ENCODE measurements at regions not wholly inside any gene's neighbourhood (a gene's known extent, or its start where the extent isn't known, plus 50 kb on each side); places are given as distances from the start of the nearest gene placed in this dataset.
A peak's percentile ranks its signal among the peaks of the same experiment; 100 is the strongest.

DNA sequence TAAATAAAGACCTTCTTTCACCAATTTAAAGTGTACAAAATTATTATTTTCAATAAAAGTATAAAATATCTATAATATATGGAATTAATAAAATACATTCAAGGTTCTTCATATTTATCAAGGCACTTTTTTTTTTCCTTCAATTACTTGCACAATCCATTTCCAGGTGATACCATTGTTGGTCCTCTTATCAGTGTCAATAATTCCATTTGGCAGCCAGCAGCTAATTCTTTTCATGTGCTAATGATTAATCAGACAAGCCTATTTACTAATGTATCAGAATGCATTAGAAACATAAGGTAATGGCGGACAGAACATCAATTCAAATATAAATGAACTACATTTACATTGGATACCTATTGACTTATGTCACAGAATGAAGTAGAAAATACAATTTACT is 622.2 kb downstream of the TOX3 start:
- TF ChIP-seq, protein P1, sequence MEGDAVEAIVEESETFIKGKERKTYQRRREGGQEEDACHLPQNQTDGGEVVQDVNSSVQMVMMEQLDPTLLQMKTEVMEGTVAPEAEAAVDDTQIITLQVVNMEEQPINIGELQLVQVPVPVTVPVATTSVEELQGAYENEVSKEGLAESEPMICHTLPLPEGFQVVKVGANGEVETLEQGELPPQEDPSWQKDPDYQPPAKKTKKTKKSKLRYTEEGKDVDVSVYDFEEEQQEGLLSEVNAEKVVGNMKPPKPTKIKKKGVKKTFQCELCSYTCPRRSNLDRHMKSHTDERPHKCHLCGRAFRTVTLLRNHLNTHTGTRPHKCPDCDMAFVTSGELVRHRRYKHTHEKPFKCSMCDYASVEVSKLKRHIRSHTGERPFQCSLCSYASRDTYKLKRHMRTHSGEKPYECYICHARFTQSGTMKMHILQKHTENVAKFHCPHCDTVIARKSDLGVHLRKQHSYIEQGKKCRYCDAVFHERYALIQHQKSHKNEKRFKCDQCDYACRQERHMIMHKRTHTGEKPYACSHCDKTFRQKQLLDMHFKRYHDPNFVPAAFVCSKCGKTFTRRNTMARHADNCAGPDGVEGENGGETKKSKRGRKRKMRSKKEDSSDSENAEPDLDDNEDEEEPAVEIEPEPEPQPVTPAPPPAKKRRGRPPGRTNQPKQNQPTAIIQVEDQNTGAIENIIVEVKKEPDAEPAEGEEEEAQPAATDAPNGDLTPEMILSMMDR (IDR thresholded peaks at IDR 0.05; ENCODE audit: low read length, missing control alignments) = no peak
- DNase-seq (ENCODE audit: low read depth) = no peak
- no peak overlapping the region for H3K4me3 ChIP-seq (replicated peaks; ENCODE audit: low read depth, low read length)

DNA sequence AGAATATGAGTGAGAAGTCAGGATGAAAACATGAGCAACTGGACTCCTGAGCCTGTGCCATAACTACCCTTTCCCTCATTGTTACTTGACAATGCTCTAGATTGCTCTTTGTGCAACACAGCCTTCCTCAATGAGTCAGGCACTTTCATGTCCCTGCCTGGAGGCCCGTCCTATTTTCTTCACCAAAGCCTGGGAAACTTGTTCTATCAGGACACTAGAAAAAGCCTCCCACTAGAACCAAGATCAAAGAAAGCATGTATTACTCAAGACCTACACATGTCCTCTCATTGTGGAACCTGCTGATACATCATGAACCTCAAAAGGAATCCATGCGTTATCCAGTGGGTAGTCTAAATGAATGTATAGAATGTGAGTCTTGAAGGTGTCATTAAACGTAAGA is 624.5 kb downstream of the TOX3 start:
- TF ChIP-seq, protein P1 (IDR thresholded peaks at IDR 0.05; ENCODE audit: low read length, missing control alignments) = no peak
- DNase-seq (ENCODE audit: low read depth) = no peak
- H3K4me3 ChIP-seq (replicated peaks; ENCODE audit: low read depth, low read length) = no peak overlapping the region

DNA sequence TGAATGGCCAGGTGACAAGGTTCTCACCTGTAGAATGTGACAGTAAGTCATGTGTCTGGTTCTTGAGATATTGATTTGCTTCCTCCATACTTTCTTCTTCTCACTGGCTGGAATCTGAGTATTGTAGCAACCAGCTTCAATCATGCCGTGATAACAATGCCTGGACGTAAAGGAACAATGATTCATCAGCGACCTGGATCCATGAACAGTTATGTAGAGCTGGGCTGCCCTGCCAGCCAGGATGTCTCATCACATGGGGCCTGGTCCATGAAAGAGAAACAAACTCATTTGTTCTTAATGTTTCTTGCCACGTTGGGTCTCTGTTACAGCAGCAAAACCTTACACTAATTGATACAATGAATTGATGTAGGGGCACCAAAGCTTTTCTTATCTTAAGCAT is 627.2 kb downstream of the TOX3 start:
- H3K4me3 ChIP-seq (replicated peaks; ENCODE audit: low read depth, low read length) = no peak overlapping the region
- DNase-seq (ENCODE audit: low read depth) = peak; percentile 15
- TF ChIP-seq, protein P1 (IDR thresholded peaks at IDR 0.05; ENCODE audit: low read length, missing control alignments) = no peak

DNA sequence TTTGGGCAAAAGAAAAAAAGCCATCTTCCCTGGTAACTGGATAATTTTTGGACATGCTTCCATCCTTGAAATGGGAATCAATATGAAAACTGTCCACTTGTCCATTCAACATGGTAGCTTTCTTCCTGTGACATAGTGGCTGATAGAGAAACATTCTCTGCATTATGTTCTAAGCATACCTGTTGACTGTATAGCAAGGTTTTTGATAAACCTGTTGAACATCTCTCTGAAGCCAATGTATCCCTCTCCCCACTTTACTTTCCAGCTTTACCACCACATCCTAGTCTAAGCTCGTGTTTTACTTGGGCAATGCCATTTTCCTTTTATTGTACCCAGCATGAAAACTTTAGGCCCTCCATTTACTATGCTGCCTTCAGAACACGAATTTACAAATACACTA is 630.1 kb downstream of the TOX3 start:
- no peak overlapping the region for H3K4me3 ChIP-seq (replicated peaks; ENCODE audit: low read depth, low read length)
- TF ChIP-seq, protein P1 (IDR thresholded peaks at IDR 0.05; ENCODE audit: low read length, missing control alignments) = no peak
- no peak for DNase-seq (ENCODE audit: low read depth)

DNA sequence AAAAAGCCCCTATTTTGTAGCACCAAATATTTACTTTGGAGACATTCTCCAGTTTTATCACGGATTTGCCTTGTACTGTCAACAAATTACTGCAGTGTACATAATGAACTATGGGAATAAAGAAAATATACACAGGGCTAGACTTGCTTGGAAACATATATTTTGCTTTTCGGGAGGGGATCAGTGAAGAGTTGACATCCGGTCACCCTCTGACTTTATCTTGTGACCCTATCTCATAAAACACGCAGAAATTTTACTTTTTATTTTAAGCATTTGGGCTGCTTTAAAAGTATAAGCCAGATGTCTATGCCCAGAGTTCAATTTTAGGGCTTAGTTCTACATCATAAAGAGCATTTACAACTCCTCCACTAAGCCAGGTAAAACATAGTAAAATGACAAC is 630.7 kb downstream of the TOX3 start:
- TF ChIP-seq, protein P1 (IDR thresholded peaks at IDR 0.05; ENCODE audit: low read length, missing control alignments) = no peak
- no peak overlapping the region for H3K4me3 ChIP-seq (replicated peaks; ENCODE audit: low read depth, low read length)
- DNase-seq (ENCODE audit: low read depth) = no peak

DNA sequence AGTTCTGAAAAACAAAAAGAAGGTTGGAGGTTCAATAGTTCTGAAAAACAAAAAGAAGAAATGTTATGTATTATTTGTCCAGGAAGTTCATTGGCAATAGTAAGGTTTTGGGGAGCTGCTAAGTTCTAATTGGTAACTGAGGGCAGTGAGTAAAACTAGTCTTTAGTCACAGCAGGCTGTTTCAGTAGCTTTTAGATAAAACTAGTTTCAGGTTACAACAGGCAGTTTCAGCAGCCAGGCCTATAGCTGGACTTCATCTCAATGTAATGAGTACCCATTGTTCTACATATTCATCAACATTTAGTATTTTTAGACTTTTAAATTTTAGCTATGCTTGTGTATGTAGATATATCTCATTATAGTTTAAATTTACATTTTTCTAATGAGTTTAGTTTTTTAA is 639.3 kb downstream of the TOX3 start:
- no peak for DNase-seq (ENCODE audit: low read depth)
- TF ChIP-seq, protein P1 (IDR thresholded peaks at IDR 0.05; ENCODE audit: low read length, missing control alignments) = no peak
- H3K4me3 ChIP-seq (replicated peaks; ENCODE audit: low read depth, low read length) = no peak overlapping the region

DNA sequence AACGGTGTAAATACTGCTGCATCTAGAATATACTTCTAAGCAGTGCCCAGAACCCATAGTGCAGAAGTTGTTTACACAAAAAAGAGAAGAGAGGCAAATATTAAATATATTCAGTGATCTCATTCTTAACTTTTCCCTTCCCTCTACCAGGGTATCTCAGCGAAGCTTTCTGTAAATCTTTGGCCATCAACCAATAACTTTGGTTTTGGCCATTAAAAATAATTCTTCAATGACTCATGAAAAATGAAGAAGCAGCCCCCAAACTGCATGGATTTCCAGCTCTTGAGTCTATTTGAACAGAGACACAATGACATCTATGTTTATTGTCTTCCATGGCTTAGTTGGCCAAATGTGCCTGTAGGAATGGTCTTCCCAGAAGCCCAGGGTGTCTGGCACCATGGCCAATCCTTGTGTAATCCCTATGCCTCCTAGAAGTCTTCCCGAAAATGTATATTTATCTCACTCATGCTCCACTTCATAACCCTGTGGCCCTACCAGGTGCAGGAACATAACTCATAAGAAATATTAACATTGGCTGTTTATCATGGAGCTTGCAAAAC is 646.6 kb downstream of the TOX3 start:
- no peak for DNase-seq (ENCODE audit: low read depth)
- no peak overlapping the region for H3K4me3 ChIP-seq (replicated peaks; ENCODE audit: low read depth, low read length)
- TF ChIP-seq, protein P1 (IDR thresholded peaks at IDR 0.05; ENCODE audit: low read length, missing control alignments) = no peak

Data from fibroblast of pulmonary artery (primary cell).